SK-N-SH (cell line): ENCODE measurements at regions not wholly inside any gene's neighbourhood (a gene's known extent, or its start where the extent isn't known, plus 50 kb on each side); places are given as distances from the start of the nearest gene placed in this dataset.

Experiments
- CTCF ChIP-seq: fragments of 200-600 bp; sonication (generic); IDR thresholded peaks from 2 replicates; pipeline ENCODE4 v1.6.1; 2017; ENCODE audit warnings: antibody characterized with exemption, mild to moderate bottlenecking, moderate library complexity
- NFIC ChIP-seq: IDR thresholded peaks from 2 replicates; pipeline ENCODE4 v1.4.0; 2012; ENCODE audit warnings: borderline replicate concordance

GRCh38 chr6:163797296-163797845 is 382.9 kb downstream of the QKI start:
- no peak for TF ChIP-seq NFIC
- TF ChIP-seq CTCF: no peak
